ENCODE measurements at regions not wholly inside any gene's neighbourhood (a gene's known extent, or its start where the extent isn't known, plus 50 kb on each side); places are given as distances from the start of the nearest gene placed in this dataset.

- no peak for DNase-seq
Measured at GRCh38 chr10:123536176-123536845, 129.8 kb upstream of the GPR26 start.

GRCh38 chr10:123537188-123537961 is 128.8 kb upstream of the GPR26 start:
- DNase-seq: no peak

GRCh38 chr10:123538401-123539320 is 127.5 kb upstream of the GPR26 start:
- no peak for DNase-seq

GRCh38 chr10:123544986-123545385 is 121.2 kb upstream of the GPR26 start:
- DNase-seq: no peak

- DNase-seq: no peak
Measured at GRCh38 chr10:123548770-123549169, 117.4 kb upstream of the GPR26 start.

GRCh38 chr10:123549761-123550454 is 116.2 kb upstream of the GPR26 start:
- DNase-seq: no peak

- DNase-seq: no peak
Measured at GRCh38 chr10:123550675-123551096, 115.5 kb upstream of the GPR26 start.

- DNase-seq: no peak
Measured at GRCh38 chr10:123551259-123551658, 114.9 kb upstream of the GPR26 start.

- no peak for DNase-seq
Measured at GRCh38 chr10:123552760-123553554, 113.2 kb upstream of the GPR26 start.

- no peak for DNase-seq
Measured at GRCh38 chr10:123553810-123554430, 112.2 kb upstream of the GPR26 start.

GRCh38 chr10:123554656-123555055 is 111.5 kb upstream of the GPR26 start:
- no peak for DNase-seq

- DNase-seq: no peak
Measured at GRCh38 chr10:123555616-123556015, 110.5 kb upstream of the GPR26 start.

GRCh38 chr10:123556049-123556448 is 110.1 kb upstream of the GPR26 start:
- DNase-seq: no peak

GRCh38 chr10:123556736-123557135 is 109.4 kb upstream of the GPR26 start:
- DNase-seq: no peak

GRCh38 chr10:123557366-123558108 is 108.6 kb upstream of the GPR26 start:
- no peak for DNase-seq

GRCh38 chr10:123558651-123559050 is 107.5 kb upstream of the GPR26 start:
- no peak for DNase-seq

- peak; percentile 80 for DNase-seq
Measured at GRCh38 chr10:123559066-123559822, 106.9 kb upstream of the GPR26 start.

- no peak for DNase-seq
Measured at GRCh38 chr10:123559823-123560092, 106.4 kb upstream of the GPR26 start.

GRCh38 chr10:123560301-123561140 is 105.6 kb upstream of the GPR26 start:
- DNase-seq: peak; percentile 0
